Mammary epithelial cell (primary cell): ENCODE measurements at regions not wholly inside any gene's neighbourhood (a gene's known extent, or its start where the extent isn't known, plus 50 kb on each side); places are given as distances from the start of the nearest gene placed in this dataset.

Experiments
- CTCF ChIP-seq, 2 donors: IDR thresholded peaks in 1 of 2; conservative IDR thresholded peaks in 1 of 2; 2 replicates each; pipeline ENCODE4 v1.5.1; 2011 to 2012; ENCODE audit warnings: inconsistent platforms in 2 of 2, low read length in 2 of 2, mild to moderate bottlenecking in 2 of 2, control low read depth in 1 of 2, low read depth in 1 of 2; ENCODE audit not compliant: insufficient read depth in 1 of 2; ENCODE audit errors: extremely low read depth in 1 of 2
- EZH2 ChIP-seq: IDR thresholded peaks from 2 replicates; pipeline ENCODE4 v1.6.1; 2012; ENCODE audit warnings: low read length, inconsistent platforms, borderline replicate concordance

- TF ChIP-seq EZH2 = no peak
- no peak for TF ChIP-seq CTCF (conservative IDR thresholded peaks at IDR 0.05 in 1 of 2, IDR thresholded peaks at IDR 0.05 in 1 of 2; ENCODE audit: extremely low read depth in 1 of 2, insufficient read depth in 1 of 2, low read depth in 1 of 2, low read length in 2 of 2)
These were observed 1233.0 kb downstream of the JRKL start for GRCh38 chr11:97622795-97623194.
